ENCODE measurements at regions not wholly inside any gene's neighbourhood (a gene's known extent, or its start where the extent isn't known, plus 50 kb on each side); places are given as distances from the start of the nearest gene placed in this dataset.

- Mint-ChIP-seq H3K36me3 (no peaks in the 10 kb centered on the region), H3K4me1 (peaks cover 9 to 18% of the 10 kb centered on the region in 2 donors), H3K27ac (no peak overlapping the region), H3K27me3 (peaks cover 26 to 47% of the 10 kb centered on the region in 2 donors), H3K4me3 (no peak overlapping the region), H3K9me3 (no peaks in the 10 kb centered on the region)
- DNase-seq, result no peak
- ATAC-seq (replicated peaks), result peak; percentile 25 to 31
These were observed 85.6 kb upstream of the RASGRF1 start for GRCh38 chr15:79176151-79176550.

- Mint-ChIP-seq H3K9me3 (no peaks in the 10 kb centered on the region), H3K36me3 (no peaks in the 10 kb centered on the region), H3K4me1 (peaks cover 11 to 19% of the 10 kb centered on the region in 2 donors), H3K27me3 (peaks cover 37 to 48% of the 10 kb centered on the region in 2 donors), H3K27ac (no peak overlapping the region), H3K4me3 (no peak overlapping the region)
- DNase-seq (no peak), ATAC-seq (replicated peaks) (no peak)
These were observed 82.4 kb upstream of the RASGRF1 start for GRCh38 chr15:79172801-79173460.

GRCh38 chr15:79172032-79172481, 81.5 kb upstream of the RASGRF1 start:
- Mint-ChIP-seq H3K27me3 (peaks cover 38 to 47% of the 10 kb centered on the region in 2 donors), H3K9me3 (no peaks in the 10 kb centered on the region), H3K4me3 (no peak overlapping the region), H3K4me1 (peaks cover 12 to 19% of the 10 kb centered on the region in 2 donors), H3K36me3 (no peaks in the 10 kb centered on the region), H3K27ac (no peak overlapping the region)
- no peak for ATAC-seq (replicated peaks)
- DNase-seq, result no peak

- H3K27me3 Mint-ChIP-seq, result peaks cover 38 to 41% of the 10 kb centered on the region in 2 donors
- H3K9me3 Mint-ChIP-seq, result no peaks in the 10 kb centered on the region
- H3K36me3 Mint-ChIP-seq, result no peaks in the 10 kb centered on the region
- DNase-seq (no peak), ATAC-seq (replicated peaks) (no peak)
- H3K27ac Mint-ChIP-seq, result no peak overlapping the region
- no peak overlapping the region for H3K4me3 Mint-ChIP-seq
- H3K4me1 Mint-ChIP-seq, result peaks cover 12 to 18% of the 10 kb centered on the region in 2 donors
These were observed 80.9 kb upstream of the RASGRF1 start for GRCh38 chr15:79171320-79172031.

- peaks cover 32 to 38% of the 10 kb centered on the region in 2 donors for H3K27me3 Mint-ChIP-seq
- H3K4me1 Mint-ChIP-seq, result peaks cover 12 to 17% of the 10 kb centered on the region in 2 donors
- H3K27ac Mint-ChIP-seq, result no peak overlapping the region
- ATAC-seq (replicated peaks) (no peak), DNase-seq (no peak)
- peaks cover 0 to 7% of the 10 kb centered on the region in 2 donors for H3K36me3 Mint-ChIP-seq
- peaks cover 7 to 9% of the 10 kb centered on the region in 2 donors for H3K9me3 Mint-ChIP-seq
- no peak overlapping the region for H3K4me3 Mint-ChIP-seq
These were observed 79.7 kb upstream of the RASGRF1 start for GRCh38 chr15:79170256-79170664.

DNA sequence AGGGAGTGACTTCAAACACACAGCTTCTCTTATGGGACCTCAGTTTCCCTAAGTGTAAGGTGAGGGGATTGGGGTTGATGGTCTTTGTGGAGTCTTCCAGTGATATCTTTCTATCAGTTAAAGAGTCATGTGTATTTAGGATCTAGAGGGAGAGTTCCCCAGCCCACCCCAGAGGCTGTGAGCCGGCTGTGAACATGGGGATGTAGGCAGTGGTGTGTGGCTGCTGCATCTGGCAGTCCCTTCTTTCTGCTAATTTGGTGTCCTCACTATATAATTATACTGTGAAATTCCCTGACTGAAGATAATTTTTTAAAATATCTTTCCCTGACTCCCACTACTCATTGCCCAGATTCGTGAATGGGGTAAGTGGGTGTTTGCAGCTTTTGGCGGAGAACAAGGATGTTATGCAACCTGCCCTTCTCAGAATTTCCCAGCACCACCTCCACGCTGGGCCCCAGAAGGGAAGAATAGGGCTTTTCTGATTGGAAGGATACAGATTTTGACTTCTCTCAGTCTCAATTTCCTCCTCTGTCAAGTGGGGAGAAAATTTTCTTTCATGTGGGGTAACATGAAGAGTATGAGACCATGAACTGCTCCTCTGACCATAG, 79.0 kb upstream of the RASGRF1 start:
- no peak for ATAC-seq (replicated peaks)
- Mint-ChIP-seq H3K4me3 (no peak overlapping the region), H3K27ac (no peak overlapping the region), H3K9me3 (peaks cover 9 to 12% of the 10 kb centered on the region in 2 donors), H3K27me3 (peaks cover 28 to 39% of the 10 kb centered on the region in 2 donors), H3K4me1 (peaks cover 14 to 18% of the 10 kb centered on the region in 2 donors), H3K36me3 (peaks cover 0 to 7% of the 10 kb centered on the region in 2 donors)
- no peak for DNase-seq

DNA sequence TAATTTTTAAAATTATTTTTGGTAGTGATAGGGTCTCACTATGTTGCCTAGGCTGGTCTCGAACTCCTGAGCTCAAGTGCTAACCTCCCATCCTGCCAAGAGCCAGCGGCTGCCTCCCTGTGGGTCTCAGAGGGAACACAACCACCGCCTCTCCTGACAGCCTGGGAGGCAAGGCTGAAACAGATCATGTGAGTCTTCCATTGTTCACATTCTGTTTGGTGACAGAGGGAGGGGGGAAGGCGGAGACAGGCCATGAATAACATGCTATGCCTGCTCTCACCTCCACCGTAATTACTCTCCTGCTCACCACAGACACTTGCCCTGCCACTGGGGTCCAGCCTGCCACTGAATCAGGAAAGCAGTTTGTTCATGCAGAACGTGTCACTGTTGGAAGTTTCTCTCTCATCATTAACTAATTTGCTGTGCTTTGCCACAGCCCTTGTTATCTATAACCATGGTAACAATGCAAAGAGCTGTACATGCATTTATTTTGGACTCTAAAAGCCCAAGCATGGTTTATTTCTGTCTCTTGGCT, 78.4 kb upstream of the RASGRF1 start:
- ATAC-seq (replicated peaks) (no peak), DNase-seq (no peak)
- peaks cover 33 to 45% of the 10 kb centered on the region in 2 donors for H3K27me3 Mint-ChIP-seq
- H3K36me3 Mint-ChIP-seq, result peaks cover 0 to 7% of the 10 kb centered on the region in 2 donors
- no peak overlapping the region for H3K4me3 Mint-ChIP-seq
- H3K4me1 Mint-ChIP-seq, result peaks cover 14 to 18% of the 10 kb centered on the region in 2 donors
- H3K9me3 Mint-ChIP-seq, result peaks cover 12 to 13% of the 10 kb centered on the region in 2 donors
- no peak overlapping the region for H3K27ac Mint-ChIP-seq

GRCh38 chr15:79167776-79168175, 77.2 kb upstream of the RASGRF1 start:
- Mint-ChIP-seq H3K9me3 (peaks cover 12 to 13% of the 10 kb centered on the region in 2 donors), H3K36me3 (peaks cover 0 to 7% of the 10 kb centered on the region in 2 donors), H3K4me1 (peaks cover 14 to 18% of the 10 kb centered on the region in 2 donors), H3K27ac (no peak overlapping the region), H3K27me3 (peaks cover 32 to 45% of the 10 kb centered on the region in 2 donors), H3K4me3 (no peak overlapping the region)
- DNase-seq (no peak), ATAC-seq (replicated peaks) (peak; percentile 22 to 44)

GRCh38 chr15:79166311-79166955, 75.9 kb upstream of the RASGRF1 start:
- Mint-ChIP-seq H3K36me3 (peaks cover 0 to 7% of the 10 kb centered on the region in 2 donors), H3K9me3 (peaks cover 12 to 13% of the 10 kb centered on the region in 2 donors), H3K27ac (no peak overlapping the region), H3K4me1 (peaks cover 14 to 16% of the 10 kb centered on the region in 2 donors), H3K4me3 (no peak overlapping the region), H3K27me3 (peaks cover 30 to 32% of the 10 kb centered on the region in 2 donors)
- ATAC-seq (replicated peaks) (no peak), DNase-seq (no peak)

DNA sequence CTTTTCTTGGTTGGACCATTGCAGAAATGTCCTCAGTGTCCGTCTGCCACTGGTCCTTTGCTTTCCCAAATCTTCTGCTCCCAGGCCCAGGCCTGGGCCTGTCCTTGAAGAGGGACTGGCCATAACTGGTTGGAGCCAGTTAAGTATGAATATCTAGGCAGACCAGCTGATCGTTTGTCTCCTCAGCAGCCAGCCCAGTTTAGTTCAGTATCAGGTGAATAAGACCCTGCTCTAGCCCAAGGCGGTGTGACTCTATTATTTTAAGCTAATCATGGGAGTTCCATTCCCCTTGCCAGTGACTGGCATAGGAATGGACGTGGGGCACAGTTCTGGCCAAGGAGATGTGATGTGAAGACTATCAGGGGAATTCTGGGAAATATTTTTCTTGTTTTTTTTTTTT, 73.9 kb upstream of the RASGRF1 start:
- peaks cover 12 to 13% of the 10 kb centered on the region in 2 donors for H3K9me3 Mint-ChIP-seq
- H3K4me3 Mint-ChIP-seq, result no peak overlapping the region
- peaks cover 0 to 7% of the 10 kb centered on the region in 2 donors for H3K36me3 Mint-ChIP-seq
- H3K27me3 Mint-ChIP-seq, result peaks cover 20 to 26% of the 10 kb centered on the region in 2 donors
- H3K27ac Mint-ChIP-seq, result no peak overlapping the region
- ATAC-seq (replicated peaks), result no peak
- DNase-seq, result no peak
- peaks cover 10 to 12% of the 10 kb centered on the region in 2 donors for H3K4me1 Mint-ChIP-seq

DNA sequence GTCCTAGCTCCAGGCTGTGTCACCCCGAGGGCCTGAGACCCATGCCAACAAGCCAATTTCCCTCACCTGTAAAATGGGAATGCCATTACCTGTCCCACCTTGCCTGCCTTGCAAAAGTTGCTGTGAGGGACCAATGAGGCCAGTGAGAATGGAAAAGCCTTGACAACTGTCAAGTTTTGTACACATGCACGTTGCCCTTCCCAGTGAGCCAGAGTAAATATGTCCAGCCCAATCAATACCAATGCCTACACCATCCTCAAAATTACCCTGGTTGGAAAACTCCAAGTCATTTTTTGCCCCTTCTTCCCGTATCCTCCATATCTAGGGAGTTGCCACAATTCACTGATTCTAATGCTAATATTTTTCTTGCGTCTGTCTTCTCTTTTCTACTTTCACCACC, 73.5 kb upstream of the RASGRF1 start:
- Mint-ChIP-seq H3K27ac (no peak overlapping the region), H3K4me1 (peaks cover 10 to 12% of the 10 kb centered on the region in 2 donors), H3K4me3 (no peak overlapping the region), H3K27me3 (peaks cover 18 to 24% of the 10 kb centered on the region in 2 donors), H3K36me3 (peaks cover 0 to 7% of the 10 kb centered on the region in 2 donors), H3K9me3 (peaks cover 12 to 13% of the 10 kb centered on the region in 2 donors)
- DNase-seq (no peak), ATAC-seq (replicated peaks) (no peak)

GRCh38 chr15:79163395-79163794, 72.8 kb upstream of the RASGRF1 start:
- H3K27me3 Mint-ChIP-seq, result peaks cover 22 to 29% of the 10 kb centered on the region in 2 donors
- no peak for DNase-seq
- no peak for ATAC-seq (replicated peaks)
- no peak overlapping the region for H3K27ac Mint-ChIP-seq
- peaks cover 10 to 12% of the 10 kb centered on the region in 2 donors for H3K4me1 Mint-ChIP-seq
- peaks cover 12 to 13% of the 10 kb centered on the region in 2 donors for H3K9me3 Mint-ChIP-seq
- peaks cover 0 to 7% of the 10 kb centered on the region in 2 donors for H3K36me3 Mint-ChIP-seq
- H3K4me3 Mint-ChIP-seq, result no peak overlapping the region

- peaks cover 0 to 7% of the 10 kb centered on the region in 2 donors for H3K36me3 Mint-ChIP-seq
- ATAC-seq (replicated peaks) (no peak), DNase-seq (no peak)
- no peak overlapping the region for H3K27ac Mint-ChIP-seq
- peaks cover 8 to 12% of the 10 kb centered on the region in 2 donors for H3K4me1 Mint-ChIP-seq
- H3K4me3 Mint-ChIP-seq, result no peak overlapping the region
- peaks cover 12 to 13% of the 10 kb centered on the region in 2 donors for H3K9me3 Mint-ChIP-seq
- peaks cover 16 to 29% of the 10 kb centered on the region in 2 donors for H3K27me3 Mint-ChIP-seq
These were observed 71.4 kb upstream of the RASGRF1 start for GRCh38 chr15:79161837-79162508.

Data from stimulated activated naive B cell treated with anti-CD40 and anti-IgM and Interleukin-4, amounts not matched to agents 10 μg/mL and 1 μg/mL and 100 μg/mL, for 72 hours (primary cell).